ENCODE measurements at regions not wholly inside any gene's neighbourhood (a gene's known extent, or its start where the extent isn't known, plus 50 kb on each side); places are given as distances from the start of the nearest gene placed in this dataset.

DNA sequence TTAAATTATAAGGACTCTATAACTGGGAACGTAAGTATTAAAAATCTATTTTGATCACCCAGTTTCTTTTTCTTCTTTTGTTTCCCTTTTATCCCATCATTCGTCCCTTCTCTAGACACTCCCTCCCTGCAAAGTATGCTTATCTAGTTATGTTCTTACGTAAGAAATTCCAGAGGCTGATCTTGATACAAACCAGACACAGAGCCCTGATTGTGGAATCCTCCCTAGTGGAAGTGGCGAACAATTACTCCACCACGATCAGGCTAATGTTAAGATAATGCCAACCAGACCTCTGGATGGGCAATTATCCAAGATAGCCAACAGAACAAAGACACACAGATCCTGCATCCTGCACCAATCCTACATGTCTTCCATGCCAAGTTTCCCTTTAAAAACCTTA, 1557.4 kb downstream of the PLA2G4A start:
- Histone ChIP-seq H3K4me1 (ENCODE audit: control insufficient read depth, insufficient read depth, low read length) (no peaks in the 10 kb centered on the region), H3K4me3 (ENCODE audit: low read length) (no peak overlapping the region), H3K36me3 (ENCODE audit: control insufficient read depth, insufficient read depth, low read length) (no peaks in the 10 kb centered on the region), H3K27me3 (ENCODE audit: control insufficient read depth, insufficient read depth, low read length) (no peaks in the 10 kb centered on the region), H3K9me3 (replicated peaks; ENCODE audit: control insufficient read depth, low read depth, low read length) (no peaks in the 10 kb centered on the region), H3K27ac (ENCODE audit: low read length) (no peak overlapping the region)
- 58% methylated on average over 4 of the region's 5 CpGs for WGBS (ENCODE audit: insufficient coverage)
- no peak for DNase-seq

DNA sequence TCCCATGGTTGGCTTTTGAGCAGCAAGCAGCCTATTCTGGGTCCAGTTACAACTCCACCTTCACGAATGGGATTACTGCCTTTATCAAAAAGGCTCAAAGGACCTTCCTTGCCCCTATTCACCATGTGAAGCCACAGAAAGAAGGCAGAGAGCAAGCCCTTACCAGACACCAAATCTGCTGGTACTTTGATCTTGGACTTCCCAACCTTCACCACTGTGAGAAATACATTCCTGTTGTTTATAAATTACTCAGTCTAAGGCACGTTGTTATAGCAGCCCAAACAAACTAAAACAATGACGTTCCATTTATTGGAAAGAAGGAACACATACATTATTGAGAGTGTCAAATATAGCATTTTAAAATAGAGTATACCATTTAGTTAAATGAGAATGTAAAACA, 1557.9 kb downstream of the PLA2G4A start:
- Histone ChIP-seq H3K9me3 (replicated peaks; ENCODE audit: control insufficient read depth, low read depth, low read length) (no peaks in the 10 kb centered on the region), H3K36me3 (ENCODE audit: control insufficient read depth, insufficient read depth, low read length) (no peaks in the 10 kb centered on the region), H3K27me3 (ENCODE audit: control insufficient read depth, insufficient read depth, low read length) (no peaks in the 10 kb centered on the region), H3K27ac (ENCODE audit: low read length) (no peak overlapping the region), H3K4me1 (ENCODE audit: control insufficient read depth, insufficient read depth, low read length) (no peaks in the 10 kb centered on the region), H3K4me3 (ENCODE audit: low read length) (no peak overlapping the region)
- WGBS (ENCODE audit: insufficient coverage), result no CpG with 5 or more reads among the region's 3 CpGs
- DNase-seq, result no peak

DNA sequence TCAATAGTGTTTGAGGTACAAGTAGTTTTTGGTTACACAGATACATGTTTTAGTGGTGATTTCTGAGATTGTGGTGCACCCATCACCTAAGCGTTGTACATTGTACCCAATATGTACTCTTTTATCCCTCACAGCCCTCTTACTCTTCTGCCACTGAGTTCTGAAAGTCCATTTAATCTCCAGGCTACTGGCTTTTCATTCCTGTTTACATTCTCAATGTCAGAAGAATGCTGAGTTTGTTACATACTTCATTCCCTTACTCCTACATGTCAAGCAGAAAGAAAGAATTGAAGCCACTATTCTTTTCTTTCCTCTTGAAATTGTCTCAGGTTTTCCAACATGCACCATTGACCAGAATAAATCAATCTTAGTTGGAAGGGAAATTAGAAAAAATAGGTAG, 1565.9 kb downstream of the PLA2G4A start:
- Histone ChIP-seq H3K9me3 (replicated peaks; ENCODE audit: control insufficient read depth, low read depth, low read length) (no peaks in the 10 kb centered on the region), H3K4me3 (ENCODE audit: low read length) (no peak overlapping the region), H3K36me3 (ENCODE audit: control insufficient read depth, insufficient read depth, low read length) (no peaks in the 10 kb centered on the region), H3K27me3 (ENCODE audit: control insufficient read depth, insufficient read depth, low read length) (no peaks in the 10 kb centered on the region), H3K4me1 (ENCODE audit: control insufficient read depth, insufficient read depth, low read length) (no peaks in the 10 kb centered on the region), H3K27ac (ENCODE audit: low read length) (no peak overlapping the region)
- no peak for DNase-seq
- 67% methylated on average over 1 of the region's 1 CpG for WGBS (ENCODE audit: insufficient coverage)

DNA sequence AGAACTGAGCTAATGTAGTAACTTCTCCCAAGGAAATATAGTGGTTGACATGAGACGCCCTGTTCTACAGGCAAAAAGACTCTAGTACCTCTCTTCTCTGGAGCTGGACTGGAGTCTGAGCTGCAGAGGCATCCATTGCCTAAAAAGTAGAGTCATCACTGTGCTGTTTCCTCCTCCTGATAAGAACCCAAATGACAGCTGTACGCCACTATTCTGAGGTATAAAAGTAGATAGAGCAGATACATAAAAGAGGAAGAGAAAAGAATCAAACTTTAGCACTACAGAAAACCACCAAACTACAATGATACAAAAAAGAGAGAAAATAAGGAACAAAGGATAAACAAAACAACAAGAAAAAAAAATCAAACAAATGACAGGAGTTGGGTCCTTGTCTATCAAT, 1568.8 kb downstream of the PLA2G4A start:
- no peak overlapping the region for H3K4me3 ChIP-seq (ENCODE audit: low read length)
- no peaks in the 10 kb centered on the region for H3K4me1 ChIP-seq (ENCODE audit: control insufficient read depth, insufficient read depth, low read length)
- H3K27me3 ChIP-seq (ENCODE audit: control insufficient read depth, insufficient read depth, low read length), result no peaks in the 10 kb centered on the region
- H3K36me3 ChIP-seq (ENCODE audit: control insufficient read depth, insufficient read depth, low read length), result no peaks in the 10 kb centered on the region
- no peaks in the 10 kb centered on the region for H3K9me3 ChIP-seq (replicated peaks; ENCODE audit: control insufficient read depth, low read depth, low read length)
- no CpG with 5 or more reads among the region's 2 CpGs for WGBS (ENCODE audit: insufficient coverage)
- DNase-seq, result no peak
- H3K27ac ChIP-seq (ENCODE audit: low read length), result no peak overlapping the region

DNA sequence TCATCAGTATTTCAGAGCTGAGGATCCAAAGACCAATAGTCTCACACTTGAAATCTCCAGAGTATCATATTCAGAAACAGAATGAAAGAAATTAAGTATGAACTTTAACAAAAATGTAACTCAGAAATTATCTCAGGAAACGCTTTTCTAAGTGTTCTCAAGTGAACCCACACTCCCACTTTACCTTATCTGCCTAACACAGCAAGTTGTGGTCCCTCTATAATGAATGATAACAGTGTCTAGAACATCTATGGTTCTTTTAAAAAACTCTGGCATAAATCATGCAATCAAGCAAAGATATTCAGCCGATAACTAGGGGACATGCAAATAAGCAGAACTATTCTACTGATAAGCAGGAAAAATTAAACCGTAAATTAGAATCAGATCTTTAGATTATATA, 1574.2 kb downstream of the PLA2G4A start:
- no CpG with 5 or more reads among the region's 3 CpGs for WGBS (ENCODE audit: insufficient coverage)
- no peaks in the 10 kb centered on the region for H3K27me3 ChIP-seq (ENCODE audit: control insufficient read depth, insufficient read depth, low read length)

DNA sequence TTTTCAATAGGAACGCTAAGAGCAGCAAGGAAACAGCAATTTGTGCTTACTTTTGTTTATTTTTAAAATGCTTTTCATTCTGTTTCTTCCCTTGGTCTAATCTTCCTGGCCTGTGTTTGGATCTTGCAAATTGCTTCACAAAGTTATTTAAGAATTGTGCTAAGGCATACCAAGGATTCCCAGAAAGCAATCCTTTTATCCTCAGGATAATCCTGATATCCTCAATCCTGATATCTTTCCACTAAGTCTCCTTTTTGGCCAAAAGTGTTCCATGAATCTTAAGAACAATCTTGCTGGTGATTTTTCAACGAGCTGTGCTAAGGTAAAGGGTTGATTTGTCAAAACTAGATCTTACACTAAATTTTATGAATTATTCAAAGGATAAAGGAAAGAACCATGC, 1577.9 kb downstream of the PLA2G4A start:
- WGBS (ENCODE audit: insufficient coverage), result no CpG with 5 or more reads among the region's 2 CpGs

More for the DNA sequence above, 1574.2 kb downstream of the PLA2G4A start:
- H3K27ac ChIP-seq (ENCODE audit: low read length), result no peak overlapping the region
- H3K9me3 ChIP-seq (replicated peaks; ENCODE audit: control insufficient read depth, low read depth, low read length), result no peaks in the 10 kb centered on the region
- H3K36me3 ChIP-seq (ENCODE audit: control insufficient read depth, insufficient read depth, low read length), result no peaks in the 10 kb centered on the region
- no peaks in the 10 kb centered on the region for H3K4me1 ChIP-seq (ENCODE audit: control insufficient read depth, insufficient read depth, low read length)
- H3K4me3 ChIP-seq (ENCODE audit: low read length), result no peak overlapping the region
- DNase-seq, result no peak

DNA sequence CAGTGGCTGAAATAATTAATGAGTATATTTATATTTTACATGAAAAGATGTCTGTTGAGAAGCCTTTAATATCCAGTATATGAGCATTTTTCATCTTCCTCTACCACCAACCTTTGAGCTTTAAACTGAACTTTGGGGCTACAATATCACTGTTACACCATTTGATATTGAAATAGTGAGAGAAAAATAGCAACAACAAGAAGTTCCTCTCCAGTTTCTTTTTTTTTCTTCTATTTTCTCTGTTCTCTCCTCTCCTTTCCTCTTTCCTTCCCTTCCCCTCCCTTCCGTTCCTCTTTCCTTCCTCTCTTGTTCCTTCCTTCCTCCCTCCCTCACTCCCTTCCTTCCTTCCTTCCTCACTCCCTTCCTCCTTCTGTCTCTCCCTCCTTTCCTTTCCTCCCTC, 1591.4 kb downstream of the PLA2G4A start:
- Histone ChIP-seq H3K27ac (ENCODE audit: low read length) (no peak overlapping the region), H3K27me3 (ENCODE audit: control insufficient read depth, insufficient read depth, low read length) (no peaks in the 10 kb centered on the region), H3K9me3 (replicated peaks; ENCODE audit: control insufficient read depth, low read depth, low read length) (no peaks in the 10 kb centered on the region), H3K4me3 (ENCODE audit: low read length) (no peak overlapping the region), H3K4me1 (ENCODE audit: control insufficient read depth, insufficient read depth, low read length) (no peaks in the 10 kb centered on the region), H3K36me3 (ENCODE audit: control insufficient read depth, insufficient read depth, low read length) (no peaks in the 10 kb centered on the region)
- no peak for DNase-seq
- 45% methylated on average over 1 of the region's 1 CpG for whole genome bisulfite sequencing (ENCODE audit: insufficient coverage)

More for the DNA sequence above, 1577.9 kb downstream of the PLA2G4A start:
- Histone ChIP-seq H3K4me3 (ENCODE audit: low read length) (no peak overlapping the region), H3K36me3 (ENCODE audit: control insufficient read depth, insufficient read depth, low read length) (no peaks in the 10 kb centered on the region), H3K4me1 (ENCODE audit: control insufficient read depth, insufficient read depth, low read length) (no peaks in the 10 kb centered on the region), H3K27me3 (ENCODE audit: control insufficient read depth, insufficient read depth, low read length) (no peaks in the 10 kb centered on the region), H3K9me3 (replicated peaks; ENCODE audit: control insufficient read depth, low read depth, low read length) (no peaks in the 10 kb centered on the region), H3K27ac (ENCODE audit: low read length) (no peak overlapping the region)
- no peak for DNase-seq

DNA sequence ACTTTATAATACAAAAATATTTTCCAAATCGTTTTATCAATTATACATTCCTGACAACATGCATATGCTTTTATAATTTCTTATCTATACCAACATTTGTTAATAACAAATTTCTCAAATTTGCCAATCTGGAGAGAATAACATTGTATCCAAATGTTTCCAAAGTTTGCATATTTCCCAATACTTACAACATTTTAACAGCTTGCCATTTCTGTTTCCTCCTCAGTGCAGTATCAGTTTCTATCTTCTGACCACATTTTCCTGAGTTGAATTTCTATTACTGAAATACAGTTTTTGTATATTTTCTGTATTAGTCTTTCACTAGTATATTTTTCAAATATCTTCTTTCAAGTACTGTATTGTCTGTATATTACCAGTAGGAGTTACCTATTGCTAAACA, 1594.3 kb downstream of the PLA2G4A start:
- no CpG with 5 or more reads among the region's 1 CpG for WGBS (ENCODE audit: insufficient coverage)
- no peaks in the 10 kb centered on the region for H3K27me3 ChIP-seq (ENCODE audit: control insufficient read depth, insufficient read depth, low read length)
- peak; percentile 7 for DNase-seq
- H3K4me3 ChIP-seq (ENCODE audit: low read length), result no peak overlapping the region
- H3K27ac ChIP-seq (ENCODE audit: low read length), result no peak overlapping the region
- no peaks in the 10 kb centered on the region for H3K36me3 ChIP-seq (ENCODE audit: control insufficient read depth, insufficient read depth, low read length)
- no peaks in the 10 kb centered on the region for H3K9me3 ChIP-seq (replicated peaks; ENCODE audit: control insufficient read depth, low read depth, low read length)
- H3K4me1 ChIP-seq (ENCODE audit: control insufficient read depth, insufficient read depth, low read length), result no peaks in the 10 kb centered on the region

DNA sequence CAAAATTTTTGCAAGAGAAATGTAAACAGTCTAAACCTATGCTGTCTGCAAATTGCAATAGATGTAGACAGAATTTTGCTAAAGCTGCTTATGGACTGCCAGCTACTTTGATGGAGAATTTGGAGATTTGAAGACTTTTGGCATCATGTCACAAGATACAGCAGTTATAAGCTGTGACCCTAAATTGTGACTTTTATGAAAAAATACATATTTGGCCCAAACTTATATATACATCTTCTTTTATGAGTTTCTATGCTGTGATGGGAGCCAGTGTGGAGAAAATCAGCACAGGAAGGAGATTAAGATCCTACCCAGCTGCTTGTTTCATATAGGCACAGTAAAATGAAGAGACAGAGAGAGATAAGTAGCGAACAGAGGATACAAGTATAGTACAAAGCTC, 1595.4 kb downstream of the PLA2G4A start:
- H3K4me3 ChIP-seq (ENCODE audit: low read length), result no peak overlapping the region
- WGBS (ENCODE audit: insufficient coverage), result no CpG with 5 or more reads among the region's 1 CpG

DNA sequence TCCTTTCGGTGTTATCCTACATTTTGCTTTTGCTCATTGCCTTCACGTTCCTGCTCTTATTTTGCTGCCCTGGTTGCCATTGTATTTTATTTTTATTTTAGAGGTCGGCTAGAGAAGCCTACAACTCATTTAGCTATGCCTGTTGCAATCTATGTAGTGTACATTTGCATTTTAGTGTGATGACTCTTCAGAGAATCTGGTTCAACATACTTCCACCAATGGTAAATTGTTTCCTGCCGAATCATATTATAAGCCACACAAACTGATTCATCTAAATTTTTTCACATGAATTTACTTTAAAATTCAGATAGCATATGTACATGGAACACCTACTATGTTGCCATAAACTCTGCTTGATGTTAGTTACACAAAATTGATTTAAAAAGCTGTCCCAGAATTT, 1596.9 kb downstream of the PLA2G4A start:
- H3K27me3 ChIP-seq (ENCODE audit: control insufficient read depth, insufficient read depth, low read length), result no peaks in the 10 kb centered on the region
- no CpG with 5 or more reads among the region's 4 CpGs for WGBS (ENCODE audit: insufficient coverage)
- H3K36me3 ChIP-seq (ENCODE audit: control insufficient read depth, insufficient read depth, low read length), result no peaks in the 10 kb centered on the region
- H3K27ac ChIP-seq (ENCODE audit: low read length), result no peak overlapping the region
- no peak for DNase-seq
- no peaks in the 10 kb centered on the region for H3K4me1 ChIP-seq (ENCODE audit: control insufficient read depth, insufficient read depth, low read length)
- no peak overlapping the region for H3K4me3 ChIP-seq (ENCODE audit: low read length)
- no peaks in the 10 kb centered on the region for H3K9me3 ChIP-seq (replicated peaks; ENCODE audit: control insufficient read depth, low read depth, low read length)

More for the DNA sequence above, 1595.4 kb downstream of the PLA2G4A start:
- Histone ChIP-seq H3K4me1 (ENCODE audit: control insufficient read depth, insufficient read depth, low read length) (no peaks in the 10 kb centered on the region), H3K36me3 (ENCODE audit: control insufficient read depth, insufficient read depth, low read length) (no peaks in the 10 kb centered on the region), H3K27ac (ENCODE audit: low read length) (no peak overlapping the region), H3K9me3 (replicated peaks; ENCODE audit: control insufficient read depth, low read depth, low read length) (no peaks in the 10 kb centered on the region), H3K27me3 (ENCODE audit: control insufficient read depth, insufficient read depth, low read length) (no peaks in the 10 kb centered on the region)
- DNase-seq, result no peak

DNA sequence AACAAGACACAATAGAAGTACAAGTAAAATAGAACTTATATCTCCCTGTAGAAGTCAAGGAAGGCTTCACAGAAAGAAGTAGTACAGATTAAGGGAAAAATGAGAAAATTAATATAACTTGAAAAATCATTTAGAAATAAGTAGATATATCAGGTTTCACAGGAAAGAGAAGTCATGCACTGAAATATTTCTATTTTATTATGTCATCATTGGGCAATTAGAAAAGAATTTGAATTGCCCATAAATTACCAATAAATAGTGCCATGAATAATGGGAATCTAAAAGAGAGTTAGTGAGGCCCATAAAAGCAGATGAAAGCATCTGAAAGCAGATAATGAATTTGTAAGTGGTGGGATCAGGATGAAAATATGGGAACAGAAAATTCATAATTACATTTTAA, 1597.8 kb downstream of the PLA2G4A start:
- H3K4me1 ChIP-seq (ENCODE audit: control insufficient read depth, insufficient read depth, low read length), result no peaks in the 10 kb centered on the region
- H3K36me3 ChIP-seq (ENCODE audit: control insufficient read depth, insufficient read depth, low read length), result no peaks in the 10 kb centered on the region
- no peak for DNase-seq
- no peaks in the 10 kb centered on the region for H3K9me3 ChIP-seq (replicated peaks; ENCODE audit: control insufficient read depth, low read depth, low read length)
- no peaks in the 10 kb centered on the region for H3K27me3 ChIP-seq (ENCODE audit: control insufficient read depth, insufficient read depth, low read length)
- H3K4me3 ChIP-seq (ENCODE audit: low read length), result no peak overlapping the region
- no peak overlapping the region for H3K27ac ChIP-seq (ENCODE audit: low read length)

Measured in muscle of leg (tissue), 3 donors.